ENCODE measurements at regions not wholly inside any gene's neighbourhood (a gene's known extent, or its start where the extent isn't known, plus 50 kb on each side); places are given as distances from the start of the nearest gene placed in this dataset.

GRCh38 chr9:134260801-134261200 lies 65.5 kb upstream of the RXRA start:
- TF ChIP-seq SP1 (IDR thresholded peaks at IDR 0.05) (no peak), L3MBTL2 (conservative IDR thresholded peaks at IDR 0.05) (no peak), FOXM1 (IDR thresholded peaks at IDR 0.05; ENCODE audit: borderline replicate concordance) (no peak), BHLHE40 (IDR thresholded peaks at IDR 0.05; ENCODE audit: borderline replicate concordance) (no peak)
